Medulla oblongata (tissue), 1 donor: ENCODE measurements at regions not wholly inside any gene's neighbourhood (a gene's known extent, or its start where the extent isn't known, plus 50 kb on each side); places are given as distances from the start of the nearest gene placed in this dataset.
"Not testable (repeated sequence)": the region's sequence is repeated elsewhere in the genome, so short reads cannot be mapped to it uniquely, and the experiment has no call there.

ENCODE experiments used
- DNase-seq: peaks from one replicate; pipeline ENCODE4 v3.0.0-alpha.2; 2015; ENCODE audit errors: extremely low spot score

GRCh38 chr2:208929894-208930427 is 493.9 kb upstream of the MAP2 start:
- no peak for DNase-seq

- DNase-seq: no peak
Observed at GRCh38 chr2:208935531-208935930, 488.3 kb upstream of the MAP2 start.

- DNase-seq: no peak
Observed at GRCh38 chr2:208937521-208937920, 486.3 kb upstream of the MAP2 start.

DNA sequence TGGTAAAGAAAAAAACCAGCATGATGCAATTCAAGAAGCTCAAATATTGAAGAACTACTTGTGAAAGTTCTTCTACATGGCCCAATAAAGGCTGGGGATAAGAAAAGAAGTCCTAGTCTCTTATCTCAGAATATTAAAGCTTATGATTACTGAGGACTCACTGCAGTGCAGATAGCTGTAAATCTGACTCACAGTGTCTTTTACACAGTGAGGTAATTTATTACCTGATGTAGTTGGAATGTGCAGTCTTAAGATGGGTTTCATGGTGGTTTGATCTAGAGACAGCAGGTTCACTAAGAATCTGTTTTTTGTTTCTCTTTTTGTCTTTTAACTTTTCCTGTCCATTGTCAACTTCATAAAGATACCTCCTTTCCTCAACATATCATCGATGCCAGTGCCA is 484.0 kb upstream of the MAP2 start:
- DNase-seq: no peak

DNA sequence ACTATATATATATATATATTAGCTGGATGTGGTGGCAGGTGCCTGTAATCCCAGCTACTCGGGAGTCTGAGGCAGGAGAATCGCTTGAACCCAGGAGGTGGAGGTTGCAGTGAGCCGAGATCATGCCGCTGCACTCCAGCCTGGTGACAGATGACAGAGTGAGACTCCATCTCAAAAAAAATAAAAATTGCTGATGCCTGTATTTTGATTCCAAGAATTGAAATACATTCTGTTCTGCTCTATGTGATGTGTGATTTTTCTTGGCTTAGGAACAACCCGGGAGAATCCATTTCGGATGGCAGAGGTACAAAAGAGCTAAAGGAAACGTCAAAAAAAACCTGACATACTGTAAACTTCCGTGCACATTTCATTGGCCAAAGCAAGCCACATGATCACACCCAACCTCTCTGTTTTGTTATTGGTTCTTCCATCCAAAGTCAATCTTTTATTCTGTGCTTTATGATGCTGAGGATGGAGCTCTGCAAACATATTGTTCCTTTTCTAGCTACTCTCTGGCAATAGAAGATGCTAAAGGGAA is 478.1 kb upstream of the MAP2 start:
- no peak for DNase-seq

- no peak for DNase-seq
Observed at GRCh38 chr2:208948073-208948472, 475.8 kb upstream of the MAP2 start.

DNA sequence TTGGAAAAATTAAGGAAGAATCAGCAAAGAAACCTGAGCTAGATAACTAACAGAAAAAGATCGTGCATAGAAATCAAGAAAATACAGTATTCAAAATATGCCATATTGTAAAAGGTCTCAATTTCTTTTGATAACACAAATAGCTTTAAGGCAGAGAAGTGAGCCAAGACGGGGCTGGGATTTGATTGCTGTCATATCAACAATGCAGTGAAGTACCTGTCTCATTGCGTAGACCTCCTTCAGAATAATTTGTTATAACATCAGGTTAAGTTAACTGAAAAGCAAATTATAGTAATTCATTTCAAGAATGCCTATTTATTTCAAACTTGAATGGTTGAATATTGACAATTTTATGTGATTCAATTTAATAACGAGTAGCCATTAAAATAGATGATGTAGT is 453.8 kb upstream of the MAP2 start:
- DNase-seq: no peak

DNA sequence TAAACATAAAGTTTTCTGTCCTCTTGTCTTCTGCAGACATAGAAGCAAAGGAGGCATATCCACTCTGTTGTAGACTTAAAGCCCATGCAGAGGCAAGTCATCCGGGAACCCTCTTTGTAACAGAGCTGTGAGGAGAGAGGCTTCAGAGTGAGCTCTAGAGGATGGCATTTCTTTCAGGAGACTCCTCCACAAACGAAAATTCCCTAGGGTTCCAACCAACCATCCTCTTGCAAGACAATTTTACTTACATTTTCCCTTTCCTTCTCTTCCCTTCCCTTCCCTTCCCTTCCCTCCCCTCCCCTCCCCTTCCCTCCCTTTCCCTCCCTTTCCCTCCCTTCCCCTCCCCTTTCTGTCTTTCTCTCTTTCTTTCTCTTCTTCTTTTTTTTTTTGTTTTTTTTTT is 446.3 kb upstream of the MAP2 start:
- DNase-seq: no peak

DNA sequence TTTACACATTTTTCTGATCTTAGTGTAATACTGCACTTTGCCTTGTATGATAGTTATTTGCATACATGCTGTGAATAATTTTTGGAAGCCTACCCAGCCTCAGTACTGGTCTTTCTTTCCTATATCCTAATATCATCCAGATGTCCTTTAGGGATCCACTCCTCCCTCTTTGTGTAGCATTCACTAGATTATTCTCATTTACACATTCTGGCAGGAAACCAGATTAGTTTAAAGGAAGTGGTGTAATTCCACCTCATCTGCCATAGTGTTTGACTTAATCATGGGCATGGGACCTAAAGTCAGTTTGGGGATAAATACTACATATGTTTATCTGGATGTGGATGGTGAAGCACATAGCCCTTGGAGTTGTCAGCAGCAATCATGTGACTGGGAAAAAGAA is 444.9 kb upstream of the MAP2 start:
- no peak for DNase-seq

DNA sequence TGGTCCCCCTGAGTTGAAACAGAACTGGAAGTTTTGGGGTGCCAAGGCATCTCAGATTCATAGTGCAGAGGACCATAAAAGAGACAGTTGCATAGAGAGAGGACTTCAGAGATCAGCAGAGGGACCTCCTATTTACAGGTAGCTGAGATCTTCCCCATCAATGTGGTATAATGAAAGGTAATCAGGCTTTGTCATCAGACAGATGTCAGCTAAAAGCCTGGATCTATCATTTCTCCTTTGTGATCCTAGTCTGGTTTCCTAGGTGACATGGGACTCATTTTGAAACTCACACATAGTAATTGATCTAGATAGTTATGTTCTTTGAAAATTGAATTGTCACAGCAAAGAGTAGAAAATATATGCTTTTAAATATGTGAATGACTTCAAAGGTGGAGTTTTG is 443.5 kb upstream of the MAP2 start:
- no peak for DNase-seq

- DNase-seq: no peak
Observed at GRCh38 chr2:208982831-208983230, 441.0 kb upstream of the MAP2 start.

DNA sequence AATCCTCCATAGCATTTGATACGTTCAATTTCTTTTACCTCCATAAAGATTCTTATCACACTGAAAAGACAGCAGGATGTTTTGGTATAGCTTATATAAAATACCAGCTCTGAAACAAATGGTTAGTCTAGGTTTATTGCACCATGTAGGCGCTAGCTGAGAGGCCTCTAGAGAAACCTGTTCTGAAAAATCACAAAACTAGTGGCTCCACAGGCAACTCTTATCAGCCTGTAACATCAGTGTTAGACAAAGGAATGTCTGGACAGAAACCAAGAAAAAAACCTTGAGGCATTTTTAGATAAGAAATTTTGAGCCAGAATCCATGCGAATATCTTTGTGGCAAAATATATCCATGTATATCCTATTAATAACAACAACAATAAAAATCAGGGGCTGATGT is 440.4 kb upstream of the MAP2 start:
- DNase-seq: no peak

DNA sequence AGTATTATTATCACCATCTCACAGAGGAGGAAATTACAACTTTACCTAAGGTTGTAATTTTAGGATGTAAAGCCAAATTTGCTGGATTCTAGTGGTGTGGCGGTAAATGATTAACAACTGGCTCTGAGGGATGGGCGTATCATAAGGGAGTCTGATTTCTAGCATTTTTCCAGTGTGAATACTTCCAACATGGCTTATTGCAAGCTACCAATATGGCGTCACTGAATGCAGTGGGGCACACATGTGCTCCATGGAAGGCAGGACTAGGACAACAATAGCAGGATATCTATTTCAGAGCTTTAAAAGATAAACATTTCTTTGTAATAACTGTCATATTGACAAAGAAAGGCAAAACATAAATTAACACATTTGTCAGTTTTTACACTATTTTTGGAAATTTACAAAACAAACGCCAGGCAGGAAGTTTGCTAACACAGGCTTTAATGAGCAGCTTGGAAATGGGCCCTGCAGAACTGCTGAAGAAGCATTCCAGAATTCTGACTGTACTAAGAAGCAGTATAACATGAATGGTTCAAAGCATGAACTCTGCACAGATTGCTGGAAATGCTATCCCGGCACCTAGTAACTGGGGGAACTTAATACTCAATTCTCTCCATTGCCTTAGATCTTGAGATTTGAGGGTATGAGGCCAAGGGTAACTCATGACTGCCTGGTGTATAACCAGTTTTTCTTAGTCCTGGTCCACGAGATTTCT is 439.3 kb upstream of the MAP2 start:
- DNase-seq: no peak

- DNase-seq: no peak
Observed at GRCh38 chr2:208985644-208986043, 438.2 kb upstream of the MAP2 start.

DNA sequence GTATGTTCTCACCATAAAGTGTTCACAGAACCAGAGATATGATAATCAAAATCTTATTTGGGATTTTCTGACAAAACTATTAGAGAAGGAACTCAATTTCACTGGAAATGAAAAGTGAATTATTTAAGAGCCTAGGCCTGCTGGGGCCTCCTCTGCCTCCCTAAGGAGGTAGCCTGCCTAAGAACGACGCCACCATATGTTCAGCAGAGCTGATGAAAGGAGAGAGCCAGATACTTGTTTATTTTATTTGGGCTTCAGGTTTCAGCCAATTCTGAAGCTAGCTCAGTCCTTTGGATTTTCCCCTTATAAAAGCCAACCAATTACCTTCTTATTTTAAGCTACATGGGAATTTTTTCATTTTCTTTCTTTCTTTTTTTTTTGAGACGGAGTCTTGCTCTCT is 433.1 kb upstream of the MAP2 start:
- DNase-seq: no peak

DNA sequence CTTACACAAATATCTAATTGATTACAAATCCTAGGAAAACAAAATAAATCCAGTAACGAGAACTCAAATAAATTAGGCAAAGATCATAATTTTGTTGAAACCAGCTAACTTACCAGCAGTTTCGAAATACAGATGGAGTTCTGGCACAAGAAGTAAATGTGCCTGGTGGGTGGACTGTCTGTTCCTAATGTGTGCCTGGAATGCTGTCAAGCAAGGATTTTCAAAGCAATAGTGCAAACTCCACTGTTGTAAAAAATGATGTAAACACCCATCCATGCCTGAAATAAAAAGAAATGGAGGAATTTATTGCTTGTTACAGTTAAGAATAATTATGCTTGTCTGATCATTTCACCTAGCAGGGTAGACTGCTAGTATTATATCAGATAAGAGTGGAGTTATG is 423.9 kb upstream of the MAP2 start:
- no peak for DNase-seq

GRCh38 chr2:209002054-209002453 is 421.8 kb upstream of the MAP2 start:
- no peak for DNase-seq

- no peak for DNase-seq
Observed at GRCh38 chr2:209005371-209005770, 418.5 kb upstream of the MAP2 start.

DNA sequence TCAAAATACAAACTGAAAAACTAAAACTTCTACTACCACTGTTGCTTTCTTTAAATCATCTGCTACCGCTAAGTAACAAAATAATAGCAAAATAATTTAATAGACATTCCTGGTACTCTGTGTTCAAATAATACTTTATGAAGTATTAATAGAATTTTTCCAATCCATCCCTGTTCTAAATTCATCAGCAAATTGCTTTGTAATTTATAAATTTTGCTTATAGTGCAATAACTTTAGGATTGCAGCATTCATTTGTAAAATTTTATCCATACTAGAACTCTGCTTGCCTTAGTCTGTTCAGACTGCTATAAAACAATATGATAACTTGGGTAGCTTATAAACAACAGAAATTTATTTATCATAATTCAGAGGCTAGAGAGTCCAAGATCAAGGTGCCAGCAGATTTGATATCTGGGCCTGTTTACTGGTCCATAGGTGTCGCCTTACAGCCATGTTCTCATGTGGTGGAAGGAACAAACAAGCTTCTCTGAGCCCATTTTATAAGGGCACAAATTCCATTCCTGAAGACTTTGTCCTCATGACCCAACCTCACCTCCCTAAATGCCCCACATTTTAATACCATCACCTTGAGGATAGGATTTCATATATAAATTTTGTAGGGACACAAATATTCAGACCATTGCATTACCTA is 415.1 kb upstream of the MAP2 start:
- DNase-seq: no peak

DNA sequence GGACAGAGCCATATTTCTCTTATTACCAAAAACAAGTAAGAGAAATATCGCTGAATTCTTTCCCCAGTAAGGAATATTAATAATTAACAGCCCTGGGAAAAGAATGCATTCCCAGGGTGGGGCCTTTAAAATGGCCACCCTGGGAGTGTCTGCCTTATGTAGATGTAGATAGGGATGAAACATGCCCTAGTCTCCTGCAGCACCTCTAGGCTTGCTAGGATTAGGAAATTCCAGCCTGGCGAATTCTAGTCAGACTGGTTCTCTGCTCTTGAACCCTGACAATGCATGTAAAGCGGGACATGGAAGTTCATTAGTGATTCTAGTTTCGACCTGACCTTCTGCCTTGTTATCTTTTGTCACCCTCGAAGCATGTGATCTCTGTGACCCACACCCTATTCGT is 405.2 kb upstream of the MAP2 start:
- DNase-seq: not testable (repeated sequence)

GRCh38 chr2:209029249-209029648 is 394.6 kb upstream of the MAP2 start:
- no peak for DNase-seq

DNA sequence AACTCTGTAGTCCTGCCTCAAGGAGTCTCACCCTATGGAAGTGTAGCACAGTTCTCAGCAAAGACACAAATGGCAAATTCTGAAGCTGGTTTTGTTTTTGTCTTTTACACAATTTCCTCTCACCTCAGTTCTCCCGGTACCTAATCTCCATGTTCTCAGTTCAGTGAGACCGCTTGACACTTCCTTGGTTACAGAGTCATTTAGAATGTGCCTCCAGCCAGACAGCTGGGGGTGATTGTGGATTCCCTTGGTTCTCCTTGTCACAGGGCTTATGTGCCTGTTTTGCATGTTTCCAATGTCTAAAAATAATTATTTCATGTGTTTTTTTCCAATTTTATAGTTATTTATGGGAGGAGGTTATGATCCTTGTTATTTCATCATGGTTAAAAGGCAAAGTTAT is 379.5 kb upstream of the MAP2 start:
- no peak for DNase-seq

- DNase-seq: no peak
Observed at GRCh38 chr2:209046163-209046562, 377.7 kb upstream of the MAP2 start.
